CD4-positive, alpha-beta T cell (primary cell): ENCODE measurements at regions not wholly inside any gene's neighbourhood (a gene's known extent, or its start where the extent isn't known, plus 50 kb on each side); places are given as distances from the start of the nearest gene placed in this dataset.

Experiments
- ATAC-seq: fragments of 200-7000 bp; cut with Tn5 transposase; one replicate; pipeline ENCODE4 v1.10.0; 2022; ENCODE audit warnings: mild to moderate bottlenecking; ENCODE audit not compliant: poor library complexity
- CTCF ChIA-PET: fragments of 350-600 bp; sonication (Branson Sonifier 250); formaldehyde crosslinking; loops from one replicate; lab custom pipeline; 2021; ENCODE audit warnings: antibody characterized with exemption, inconsistent platforms; lab: Charles Lee
- POLR2A ChIA-PET: fragments of 350-600 bp; sonication (Branson Sonifier 250); formaldehyde crosslinking; loops from one replicate; lab custom pipeline; 2021; ENCODE audit warnings: antibody characterized with exemption, inconsistent platforms; lab: Charles Lee
- DNase-seq, 14 experiments: peaks; one replicate each; pipeline ENCODE4 v3.0.0-alpha.2; 2013 to 2020; ENCODE audit warnings: mixed read lengths in 2 of 14
- H3K27ac ChIP-seq, 2 donors: one replicate each; pipeline versions ENCODE4 v1.5.1 to v1.7.0; 2013; ENCODE audit warnings: low read length in 2 of 2, low read depth in 1 of 2, mild to moderate bottlenecking in 1 of 2
- H3K27me3 ChIP-seq, 2 experiments: 1 replicate in 1 of 2; 2 replicates in 1 of 2; pipeline versions ENCODE4 v1.6.1 to v1.7.0; 2013; ENCODE audit warnings: low read length in 2 of 2, control low read depth in 1 of 2, mild to moderate bottlenecking in 1 of 2, moderate library complexity in 1 of 2; ENCODE audit not compliant: insufficient read depth in 2 of 2, control insufficient read depth in 1 of 2
- H3K36me3 ChIP-seq: one replicate; pipeline ENCODE4 v1.6.1; 2013; ENCODE audit warnings: low read length, control low read depth; ENCODE audit not compliant: insufficient read depth
- H3K4me1 ChIP-seq: one replicate; pipeline ENCODE4 v1.6.1; 2013; ENCODE audit warnings: low read length, control low read depth; ENCODE audit not compliant: insufficient read depth
- H3K4me3 ChIP-seq: one replicate; pipeline ENCODE4 v1.5.1; 2013; ENCODE audit warnings: mild to moderate bottlenecking, low read length, moderate library complexity
- H3K9me3 ChIP-seq, 2 experiments: 1 replicate in 1 of 2; 2 replicates in 1 of 2; pipeline versions ENCODE4 v1.6.1 to v1.7.0; 2013; ENCODE audit warnings: low read length in 2 of 2, mild to moderate bottlenecking in 2 of 2, control low read depth in 1 of 2, moderate library complexity in 1 of 2; ENCODE audit not compliant: control insufficient read depth in 1 of 2, insufficient read depth in 1 of 2
- H3K27ac Mint-ChIP-seq: one replicate; pipeline ENCODE4 v1.8.0; 2020; ENCODE audit warnings: mixed read lengths
- H3K27me3 Mint-ChIP-seq: one replicate; pipeline ENCODE4 v1.8.0; 2021; ENCODE audit warnings: mixed read lengths
- H3K36me3 Mint-ChIP-seq: one replicate; pipeline ENCODE4 v1.8.0; 2021; ENCODE audit warnings: low read depth, mixed read lengths
- H3K4me1 Mint-ChIP-seq: one replicate; pipeline ENCODE4 v1.8.0; 2021; ENCODE audit warnings: low read depth, mixed read lengths
- H3K4me3 Mint-ChIP-seq: one replicate; pipeline ENCODE4 v1.8.0; 2020; ENCODE audit warnings: mild to moderate bottlenecking, mixed read lengths
- H3K9me3 Mint-ChIP-seq: one replicate; pipeline ENCODE4 v1.8.0; 2020; ENCODE audit warnings: mixed read lengths
- intact Hi-C, 2 experiments: fragments of 100-400 bp; cut with DNase I in 1 of 2; cut with micrococcal nuclease in 1 of 2; formaldehyde crosslinking; loops; one replicate each; pipeline versions ENCODE4 v1.15.1 to v1.9.0; 2023 to 2025; cut with DNase I, micrococcal nuclease
- TF ChIP-seq, protein P1 (sequence below): fragments of 200-600 bp; IDR thresholded peaks from one replicate; pipeline ENCODE4 v1.8.0; 2022; ENCODE audit warnings: antibody characterized with exemption, mild to moderate bottlenecking

DNA sequence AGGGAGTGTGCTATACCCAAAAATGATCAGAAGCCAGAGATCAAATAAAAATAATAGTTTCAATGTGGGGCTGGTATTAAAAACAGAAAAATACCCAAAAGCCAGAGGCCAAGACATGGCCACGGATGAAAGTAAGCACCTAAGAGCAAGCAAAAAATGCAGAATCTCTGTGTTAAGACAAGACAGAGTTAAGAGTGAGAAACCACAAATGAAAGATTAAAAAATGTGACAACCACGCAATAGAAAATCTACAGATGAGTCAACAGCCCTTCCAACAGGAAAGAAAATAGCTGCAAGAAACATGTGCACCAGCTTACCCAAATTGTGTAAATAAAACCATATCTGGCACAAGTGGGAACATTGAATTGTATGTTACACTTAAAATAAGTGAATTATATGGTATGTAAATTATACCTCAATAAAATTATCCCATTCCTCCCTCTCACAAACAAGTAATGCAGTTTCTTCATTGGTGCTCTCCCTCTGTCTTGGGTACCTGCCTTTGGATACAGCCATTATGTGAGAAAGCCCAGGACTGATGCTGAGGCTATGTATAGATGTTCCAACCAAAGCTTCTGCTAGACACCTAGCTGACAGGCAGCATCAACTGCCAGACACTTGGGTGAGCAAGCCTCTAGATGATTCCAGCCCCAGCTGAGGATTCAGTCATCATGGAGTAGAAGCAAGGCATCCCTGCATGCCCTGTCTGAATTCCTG, 55.3 kb upstream of the UFL1 start:
- Mint-ChIP-seq H3K27ac (no peak overlapping the region), H3K4me1 (peaks cover 12% of the 10 kb centered on the region), H3K9me3 (no peaks in the 10 kb centered on the region), H3K4me3 (no peak overlapping the region), H3K27me3 (no peaks in the 10 kb centered on the region), H3K36me3 (no peaks in the 10 kb centered on the region)
- ATAC-seq (no peak), DNase-seq (peak in 1 of 14 experiments; percentile 53)
- ChIA-PET POLR2A (interaction anchor here (1.0 kb wide), 1 partner anchor 56 kb away, joined by 3 read pairs; no protein-coding TSS in a partner anchor), CTCF (no interaction called here)
- no peak overlapping the region for H3K4me3 ChIP-seq
- intact Hi-C loops, result loop anchor here (5.0 to 10.0 kb wide), 2 partner anchors 1032 to 1034 kb away; no protein-coding TSS in a partner anchor
- TF ChIP-seq, protein P1, sequence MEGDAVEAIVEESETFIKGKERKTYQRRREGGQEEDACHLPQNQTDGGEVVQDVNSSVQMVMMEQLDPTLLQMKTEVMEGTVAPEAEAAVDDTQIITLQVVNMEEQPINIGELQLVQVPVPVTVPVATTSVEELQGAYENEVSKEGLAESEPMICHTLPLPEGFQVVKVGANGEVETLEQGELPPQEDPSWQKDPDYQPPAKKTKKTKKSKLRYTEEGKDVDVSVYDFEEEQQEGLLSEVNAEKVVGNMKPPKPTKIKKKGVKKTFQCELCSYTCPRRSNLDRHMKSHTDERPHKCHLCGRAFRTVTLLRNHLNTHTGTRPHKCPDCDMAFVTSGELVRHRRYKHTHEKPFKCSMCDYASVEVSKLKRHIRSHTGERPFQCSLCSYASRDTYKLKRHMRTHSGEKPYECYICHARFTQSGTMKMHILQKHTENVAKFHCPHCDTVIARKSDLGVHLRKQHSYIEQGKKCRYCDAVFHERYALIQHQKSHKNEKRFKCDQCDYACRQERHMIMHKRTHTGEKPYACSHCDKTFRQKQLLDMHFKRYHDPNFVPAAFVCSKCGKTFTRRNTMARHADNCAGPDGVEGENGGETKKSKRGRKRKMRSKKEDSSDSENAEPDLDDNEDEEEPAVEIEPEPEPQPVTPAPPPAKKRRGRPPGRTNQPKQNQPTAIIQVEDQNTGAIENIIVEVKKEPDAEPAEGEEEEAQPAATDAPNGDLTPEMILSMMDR, result no peak
- no peaks in the 10 kb centered on the region for H3K9me3 ChIP-seq
- H3K27ac ChIP-seq, result no peak overlapping the region
- H3K4me1 ChIP-seq, result peaks cover 3% of the 10 kb centered on the region
- H3K27me3 ChIP-seq, result no peaks in the 10 kb centered on the region
- no peaks in the 10 kb centered on the region for H3K36me3 ChIP-seq

- Histone ChIP-seq H3K36me3 (no peaks in the 10 kb centered on the region), H3K9me3 (no peaks in the 10 kb centered on the region), H3K4me1 (peaks cover 3% of the 10 kb centered on the region), H3K27me3 (no peaks in the 10 kb centered on the region), H3K27ac (no peak overlapping the region), H3K4me3 (no peak overlapping the region)
- Mint-ChIP-seq H3K27ac (no peak overlapping the region), H3K9me3 (no peaks in the 10 kb centered on the region), H3K4me1 (peaks cover 12% of the 10 kb centered on the region), H3K4me3 (no peak overlapping the region), H3K36me3 (no peaks in the 10 kb centered on the region), H3K27me3 (no peaks in the 10 kb centered on the region)
- ChIA-PET POLR2A (no interaction called here), CTCF (no interaction called here)
- no peak for DNase-seq
- ATAC-seq, result no peak
- intact Hi-C loops, result loop anchor here (5.0 to 10.0 kb wide), 2 partner anchors 1033 to 1036 kb away; no protein-coding TSS in a partner anchor
- TF ChIP-seq, protein P1, result no peak
Measured at GRCh38 chr6:96467814-96468213, 53.8 kb upstream of the UFL1 start.

- H3K27ac ChIP-seq, result no peak overlapping the region
- TF ChIP-seq, protein P1, result no peak
- no peak overlapping the region for H3K4me3 Mint-ChIP-seq
- H3K9me3 Mint-ChIP-seq, result no peaks in the 10 kb centered on the region
- no peaks in the 10 kb centered on the region for H3K9me3 ChIP-seq
- ChIA-PET POLR2A (no interaction called here), CTCF (no interaction called here)
- no peaks in the 10 kb centered on the region for H3K27me3 ChIP-seq
- no peak overlapping the region for H3K27ac Mint-ChIP-seq
- H3K27me3 Mint-ChIP-seq, result no peaks in the 10 kb centered on the region
- ATAC-seq (no peak), DNase-seq (no peak)
- H3K36me3 ChIP-seq, result no peaks in the 10 kb centered on the region
- H3K4me1 Mint-ChIP-seq, result peaks cover 12% of the 10 kb centered on the region
- H3K36me3 Mint-ChIP-seq, result no peaks in the 10 kb centered on the region
- intact Hi-C loops, result loop anchor here (5.0 to 10.0 kb wide), 2 partner anchors 1033 to 1036 kb away; no protein-coding TSS in a partner anchor
- H3K4me3 ChIP-seq, result no peak overlapping the region
- H3K4me1 ChIP-seq, result peaks cover 3% of the 10 kb centered on the region
Measured at GRCh38 chr6:96468281-96468680, 53.3 kb upstream of the UFL1 start.
